Large intestine (tissue), 3 donors: ENCODE measurements at regions not wholly inside any gene's neighbourhood (a gene's known extent, or its start where the extent isn't known, plus 50 kb on each side); places are given as distances from the start of the nearest gene placed in this dataset.

ENCODE experiments used
- DNase-seq, 2 donors: peaks; one replicate each; pipeline versions ENCODE4 v3.0.0 to v3.0.0-alpha.2; 2013
- H3K27ac ChIP-seq: one replicate; pipeline ENCODE4 v1.5.1; 2013; ENCODE audit warnings: low read length
- H3K27me3 ChIP-seq: 2 replicates; pipeline ENCODE4 v1.6.1; 2013; ENCODE audit warnings: low read length; ENCODE audit not compliant: control insufficient read depth, insufficient read depth
- H3K36me3 ChIP-seq: 2 replicates; pipeline ENCODE4 v1.6.1; 2013; ENCODE audit warnings: low read length; ENCODE audit not compliant: control insufficient read depth, insufficient read depth
- H3K4me1 ChIP-seq: one replicate; pipeline ENCODE4 v1.6.1; 2013; ENCODE audit warnings: low read length; ENCODE audit not compliant: control insufficient read depth, insufficient read depth
- H3K4me3 ChIP-seq: one replicate; pipeline ENCODE4 v1.5.1; 2013; ENCODE audit warnings: low read length
- H3K9me3 ChIP-seq: one replicate; pipeline ENCODE4 v1.6.1; 2013; ENCODE audit warnings: mild to moderate bottlenecking, low read depth, low read length, moderate library complexity; ENCODE audit not compliant: control insufficient read depth
- WGBS: methylation state at CpG from one replicate; pipeline ENCODE4 v1.1.5; 2013; ENCODE audit warnings: low lambda C conversion rate; ENCODE audit not compliant: insufficient coverage; 5-methylcytosine and 5-hydroxymethylcytosine counted together

DNA sequence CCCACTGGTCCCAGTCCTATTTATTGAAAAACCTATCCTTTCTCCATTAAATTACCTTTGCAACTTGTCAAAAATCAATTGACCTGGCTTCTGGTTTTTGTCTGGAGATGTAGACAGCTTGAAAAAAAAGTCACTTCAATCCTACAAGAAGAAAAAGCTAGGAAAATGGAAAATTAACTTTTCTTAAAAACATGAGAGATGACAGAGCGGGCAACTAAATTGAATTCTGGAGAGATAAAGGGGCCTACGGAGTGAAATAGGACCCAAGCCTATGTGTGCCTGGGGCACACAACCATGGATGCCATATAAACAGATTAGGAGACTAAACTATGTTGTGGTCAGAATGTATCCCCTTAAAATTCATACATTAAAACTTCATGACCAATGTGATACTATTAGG is 363.3 kb upstream of the SLCO3A1 start:
- no peak overlapping the region for H3K27ac ChIP-seq
- H3K36me3 ChIP-seq, result no peaks in the 10 kb centered on the region
- no peaks in the 10 kb centered on the region for H3K27me3 ChIP-seq
- no peaks in the 10 kb centered on the region for H3K9me3 ChIP-seq
- DNase-seq, result no peak
- H3K4me3 ChIP-seq, result no peak overlapping the region
- no CpG with 5 or more reads among the region's 2 CpGs for WGBS
- H3K4me1 ChIP-seq, result no peaks in the 10 kb centered on the region

DNA sequence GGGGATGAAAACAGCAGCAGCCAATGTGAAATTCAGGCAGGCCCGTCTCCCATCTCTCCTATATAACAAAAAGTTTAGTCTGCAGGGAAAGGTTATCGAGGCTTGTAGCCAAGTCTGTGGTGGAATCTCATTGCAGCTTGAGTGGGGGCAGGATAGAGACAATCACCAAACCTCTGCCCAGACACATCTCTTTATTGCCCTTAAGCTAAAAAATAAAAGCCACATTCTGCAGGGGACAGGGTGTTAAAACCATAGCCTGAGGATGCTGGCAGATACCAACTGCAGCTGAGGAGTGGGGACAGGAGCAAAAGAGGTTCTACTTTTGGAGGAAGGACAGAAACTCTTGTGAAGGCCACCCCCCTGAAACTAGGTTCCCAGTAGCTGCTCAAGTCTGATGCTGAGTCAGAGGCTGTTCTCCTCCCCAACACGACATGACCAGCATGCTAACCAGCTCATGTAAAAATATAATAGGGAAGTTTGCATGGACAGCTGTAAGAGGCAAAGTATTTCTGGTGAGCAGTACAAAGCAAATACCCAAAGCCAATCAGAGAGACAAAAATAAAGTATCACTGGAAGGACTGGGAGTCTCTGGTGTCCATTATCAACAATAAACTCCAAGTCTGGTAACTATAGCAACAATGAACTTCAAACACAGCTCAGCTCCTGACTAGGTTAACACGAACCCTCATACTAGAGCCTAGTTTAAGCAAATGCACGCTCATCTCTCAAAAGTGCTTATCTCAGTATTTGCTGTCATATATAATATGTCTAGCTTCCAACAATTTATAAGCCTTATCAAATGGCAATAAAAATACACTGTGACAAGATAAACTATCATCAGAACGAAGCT is 362.2 kb upstream of the SLCO3A1 start:
- Histone ChIP-seq H3K27me3 (no peaks in the 10 kb centered on the region), H3K36me3 (no peaks in the 10 kb centered on the region), H3K4me3 (no peak overlapping the region), H3K9me3 (no peaks in the 10 kb centered on the region), H3K4me1 (peaks cover 2% of the 10 kb centered on the region), H3K27ac (no peak overlapping the region)
- DNase-seq, result no peak
- WGBS, result 40% methylated on average over 1 of the region's 6 CpGs

DNA sequence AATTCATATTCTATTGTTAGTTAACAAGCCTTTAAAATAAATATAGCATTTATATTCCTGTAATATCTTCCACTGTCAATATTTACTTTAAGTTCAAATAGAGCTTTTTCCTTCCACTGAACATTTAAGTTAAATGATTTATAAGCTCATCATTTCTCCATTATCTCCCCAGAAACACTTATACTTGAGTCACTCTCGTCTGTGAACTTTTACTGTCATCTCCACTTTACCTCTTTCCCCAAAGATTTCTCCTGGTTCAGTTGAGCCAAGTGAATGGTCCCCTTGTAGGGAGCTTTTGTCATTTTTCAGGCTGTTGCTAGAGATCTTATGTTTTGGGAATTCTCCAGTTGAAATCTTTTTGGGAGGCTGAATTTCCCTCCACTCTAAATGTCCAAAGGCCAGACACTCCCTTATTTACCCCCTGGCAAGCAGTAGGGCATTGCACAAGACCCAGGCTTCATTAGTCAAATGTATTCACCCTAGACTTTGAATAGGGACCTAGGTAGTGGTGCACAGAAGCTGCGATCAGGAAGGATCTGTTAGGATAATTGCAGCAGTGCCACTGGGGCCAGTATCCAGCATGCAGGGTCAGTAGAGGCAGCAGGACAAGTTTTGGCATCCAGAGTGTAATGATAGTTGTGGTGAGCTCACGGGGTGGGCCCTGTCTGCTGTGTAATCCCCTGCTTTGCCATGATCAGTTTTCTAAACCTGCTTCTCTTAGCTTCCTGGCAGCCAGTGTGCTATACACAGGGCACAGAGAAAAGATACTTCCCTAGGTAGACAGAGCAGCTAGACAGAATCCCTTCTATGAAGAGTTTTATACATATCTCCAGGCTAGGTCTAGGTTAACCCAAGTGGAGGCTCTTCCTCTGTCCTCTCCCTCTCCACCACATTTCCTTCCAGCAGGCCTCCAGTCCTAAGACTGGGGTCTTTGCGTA is 356.5 kb upstream of the SLCO3A1 start:
- no CpG with 5 or more reads among the region's 4 CpGs for WGBS
- Histone ChIP-seq H3K27ac (peak overlapping the region; percentile 25), H3K4me3 (no peak overlapping the region), H3K9me3 (no peaks in the 10 kb centered on the region), H3K36me3 (no peaks in the 10 kb centered on the region), H3K27me3 (no peaks in the 10 kb centered on the region), H3K4me1 (peaks cover 16% of the 10 kb centered on the region)
- DNase-seq, result peak; percentile 32 to 68

DNA sequence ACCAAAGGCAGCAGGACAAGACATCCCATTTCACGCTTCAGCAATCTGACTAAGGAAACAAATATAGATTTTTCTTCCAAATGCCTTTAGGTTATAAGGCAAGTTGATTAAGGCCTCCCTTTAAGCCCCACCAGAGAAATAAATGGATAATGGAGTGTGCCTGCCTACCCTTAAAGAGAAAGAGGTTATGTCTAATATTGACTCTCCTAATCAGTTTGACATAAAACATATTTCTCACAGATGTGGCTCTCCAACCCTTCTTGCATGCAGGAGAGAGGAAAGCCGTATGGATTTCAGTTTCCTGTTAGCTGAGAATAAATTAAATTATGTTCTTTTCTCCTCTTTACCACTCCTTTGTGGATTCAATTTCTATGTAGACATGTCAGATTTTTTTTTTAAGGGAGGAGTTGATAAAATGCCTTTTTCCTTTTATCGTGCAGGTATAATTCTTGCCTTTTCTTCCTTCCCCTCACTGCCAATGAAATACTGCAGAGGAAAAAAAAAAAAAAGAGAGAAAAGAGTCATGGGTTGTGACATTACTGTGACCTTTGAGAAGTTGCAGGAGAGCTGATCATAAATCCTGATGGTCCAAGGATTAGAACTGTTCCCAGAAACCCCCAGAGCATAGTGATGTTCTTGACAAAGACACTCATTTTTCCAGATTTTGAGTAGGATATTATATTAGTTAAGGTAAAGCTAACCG is 355.3 kb upstream of the SLCO3A1 start:
- Histone ChIP-seq H3K4me1 (peaks cover 16% of the 10 kb centered on the region), H3K27me3 (no peaks in the 10 kb centered on the region), H3K4me3 (no peak overlapping the region), H3K9me3 (no peaks in the 10 kb centered on the region), H3K27ac (no peak overlapping the region), H3K36me3 (no peaks in the 10 kb centered on the region)
- DNase-seq, result no peak
- whole genome bisulfite sequencing, result no CpG with 5 or more reads among the region's 4 CpGs

DNA sequence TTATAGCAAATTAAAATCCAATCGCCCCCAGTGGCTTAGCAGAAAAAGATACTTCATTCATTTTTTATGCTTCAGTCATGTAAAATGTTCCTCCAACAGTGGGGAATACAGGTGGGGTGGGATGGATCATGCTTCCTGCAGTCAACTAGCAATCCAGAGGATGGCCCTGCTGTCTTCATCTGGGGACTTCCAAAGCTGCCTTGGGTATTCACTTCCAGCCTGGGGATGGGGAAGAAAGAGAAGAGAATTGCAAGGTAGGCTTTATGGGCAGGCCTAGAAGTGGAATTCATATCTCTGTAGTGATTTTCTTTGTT is 354.8 kb upstream of the SLCO3A1 start:
- H3K9me3 ChIP-seq, result no peaks in the 10 kb centered on the region
- no peaks in the 10 kb centered on the region for H3K27me3 ChIP-seq
- H3K36me3 ChIP-seq, result no peaks in the 10 kb centered on the region
- no CpG with 5 or more reads among the region's 1 CpG for WGBS
- H3K4me3 ChIP-seq, result no peak overlapping the region
- no peak overlapping the region for H3K27ac ChIP-seq
- DNase-seq, result no peak
- H3K4me1 ChIP-seq, result peaks cover 16% of the 10 kb centered on the region

DNA sequence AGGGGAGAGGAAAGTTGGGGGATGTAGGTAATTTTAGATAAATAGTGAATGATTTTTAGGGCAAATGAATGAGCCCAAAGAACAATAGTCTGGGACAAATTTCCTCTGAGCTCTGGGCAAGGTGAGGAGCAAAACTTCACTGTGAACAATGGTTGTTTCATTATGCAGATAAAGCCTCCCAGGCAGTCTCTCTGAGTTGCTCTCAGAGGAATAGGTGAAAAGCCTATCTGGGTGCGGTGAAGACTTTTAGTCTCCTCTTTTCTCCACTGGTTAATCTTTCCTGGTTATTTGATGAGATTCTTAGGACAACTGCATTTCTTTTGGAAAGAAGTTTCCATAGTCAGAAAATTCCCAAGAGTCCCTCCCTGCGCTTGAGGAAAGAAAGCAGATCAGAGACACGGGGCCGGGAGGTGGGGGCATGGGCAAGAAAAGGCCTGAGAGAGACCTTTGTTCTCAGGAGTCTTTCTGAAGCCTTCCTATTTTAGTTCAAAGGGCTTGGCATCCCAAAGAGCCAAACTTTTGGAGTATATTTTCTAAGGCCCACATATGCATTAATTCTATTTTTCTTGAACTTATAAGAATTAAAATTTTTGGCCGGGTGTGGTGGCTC is 353.6 kb upstream of the SLCO3A1 start:
- no peak for DNase-seq
- Histone ChIP-seq H3K27ac (no peak overlapping the region), H3K4me1 (peaks cover 16% of the 10 kb centered on the region), H3K9me3 (no peaks in the 10 kb centered on the region), H3K36me3 (no peaks in the 10 kb centered on the region), H3K4me3 (no peak overlapping the region), H3K27me3 (no peaks in the 10 kb centered on the region)
- WGBS, result no CpG with 5 or more reads among the region's 5 CpGs

DNA sequence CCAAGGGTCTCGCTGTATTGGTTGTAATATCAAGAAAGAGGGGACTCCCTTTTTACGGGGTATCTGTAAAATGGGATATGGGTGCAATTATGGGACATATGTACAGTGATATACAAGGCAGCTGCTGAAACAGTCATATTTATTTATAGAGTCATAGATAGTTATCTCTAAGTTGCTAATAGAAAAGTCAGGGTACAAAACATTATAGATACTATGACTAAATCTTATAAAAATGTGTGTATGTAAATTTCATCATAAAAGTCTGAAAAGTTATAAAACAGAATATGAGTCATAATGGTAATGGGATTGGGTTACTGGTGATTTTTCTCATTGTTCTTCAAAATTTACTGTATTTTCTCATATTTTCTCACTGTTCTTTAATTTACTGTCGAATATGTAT is 344.9 kb upstream of the SLCO3A1 start:
- Histone ChIP-seq H3K9me3 (no peaks in the 10 kb centered on the region), H3K27ac (no peak overlapping the region), H3K4me3 (no peak overlapping the region), H3K36me3 (no peaks in the 10 kb centered on the region), H3K4me1 (no peaks in the 10 kb centered on the region), H3K27me3 (no peaks in the 10 kb centered on the region)
- DNase-seq, result no peak
- WGBS, result 90% methylated on average over 2 of the region's 3 CpGs

DNA sequence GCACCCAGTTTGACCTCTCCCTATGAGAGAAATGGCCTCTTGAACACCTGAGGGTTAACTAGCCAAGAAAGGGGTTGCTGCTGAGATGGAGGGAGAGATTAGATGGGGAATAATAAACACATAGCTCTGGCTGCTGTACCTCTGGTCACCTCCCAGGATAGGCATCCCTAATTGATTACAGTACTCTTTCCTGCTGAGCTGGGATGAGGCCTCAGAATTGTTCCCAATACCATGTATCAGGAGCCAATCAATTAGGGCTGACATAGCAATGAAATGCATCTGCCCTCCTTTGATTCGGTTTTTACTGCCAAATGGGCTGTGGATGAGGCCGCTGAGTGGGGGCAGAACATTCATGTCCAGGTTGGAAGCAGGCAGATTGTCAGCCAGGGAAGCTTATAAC is 339.4 kb upstream of the SLCO3A1 start:
- Histone ChIP-seq H3K9me3 (no peaks in the 10 kb centered on the region), H3K36me3 (no peaks in the 10 kb centered on the region), H3K4me3 (no peak overlapping the region), H3K27me3 (no peaks in the 10 kb centered on the region), H3K27ac (no peak overlapping the region), H3K4me1 (peaks cover 3% of the 10 kb centered on the region)
- no CpG with 5 or more reads among the region's 2 CpGs for WGBS
- DNase-seq, result no peak

DNA sequence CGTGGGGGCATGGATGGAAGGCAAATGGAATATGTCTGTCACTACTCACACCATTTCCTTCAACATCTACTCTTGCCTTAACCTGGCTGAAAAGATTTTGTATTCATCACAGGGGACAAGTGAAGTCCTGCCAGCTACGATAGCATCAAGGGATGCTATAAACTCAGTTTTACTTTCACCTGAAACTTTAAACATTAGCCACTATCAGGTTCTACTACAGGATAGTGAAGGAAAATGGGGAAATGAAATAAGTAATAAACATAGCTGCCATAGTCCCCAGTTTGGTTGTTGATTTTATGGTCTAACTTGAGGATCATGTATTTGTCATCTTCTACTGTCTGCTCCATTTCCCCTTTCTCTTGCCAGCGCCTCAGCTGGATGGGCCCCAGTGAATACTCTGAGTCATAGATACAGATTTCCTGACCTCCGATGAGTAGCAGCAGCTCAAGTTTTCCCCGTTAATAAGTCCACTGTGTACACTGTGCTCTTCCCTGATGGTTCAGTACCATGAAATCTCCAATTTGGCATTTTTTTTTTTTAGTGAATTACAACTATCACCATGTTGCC is 338.2 kb upstream of the SLCO3A1 start:
- H3K27me3 ChIP-seq, result no peaks in the 10 kb centered on the region
- WGBS, result no CpG with 5 or more reads among the region's 5 CpGs
- no peaks in the 10 kb centered on the region for H3K36me3 ChIP-seq
- peaks cover 3% of the 10 kb centered on the region for H3K4me1 ChIP-seq
- H3K27ac ChIP-seq, result no peak overlapping the region
- H3K4me3 ChIP-seq, result no peak overlapping the region
- DNase-seq, result no peak
- H3K9me3 ChIP-seq, result no peaks in the 10 kb centered on the region

DNA sequence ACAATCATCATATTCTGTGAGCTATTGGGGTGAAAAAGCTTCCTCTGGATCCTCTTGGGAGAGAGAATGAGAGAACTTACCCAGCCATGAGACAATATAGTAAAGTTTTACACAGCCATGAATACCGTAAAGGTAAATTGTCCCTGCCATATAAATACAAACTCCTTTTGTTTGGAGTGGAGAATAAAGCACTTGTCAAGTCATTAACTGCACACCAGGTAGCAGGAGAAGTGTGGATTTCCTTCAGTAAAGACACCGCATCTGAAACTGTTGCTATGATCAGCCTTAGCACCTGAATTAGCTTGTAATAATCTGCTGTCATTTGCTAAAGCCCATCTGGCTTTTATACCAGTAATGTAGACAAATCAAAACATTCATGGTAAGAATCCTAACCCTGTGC is 336.6 kb upstream of the SLCO3A1 start:
- no peak overlapping the region for H3K27ac ChIP-seq
- peaks cover 3% of the 10 kb centered on the region for H3K4me1 ChIP-seq
- WGBS, result no CpG with 5 or more reads among the region's 2 CpGs
- DNase-seq, result no peak
- no peaks in the 10 kb centered on the region for H3K9me3 ChIP-seq
- no peak overlapping the region for H3K4me3 ChIP-seq
- no peaks in the 10 kb centered on the region for H3K36me3 ChIP-seq
- no peaks in the 10 kb centered on the region for H3K27me3 ChIP-seq
